ENCODE measurements at regions not wholly inside any gene's neighbourhood (a gene's known extent, or its start where the extent isn't known, plus 50 kb on each side); places are given as distances from the start of the nearest gene placed in this dataset.

DNA sequence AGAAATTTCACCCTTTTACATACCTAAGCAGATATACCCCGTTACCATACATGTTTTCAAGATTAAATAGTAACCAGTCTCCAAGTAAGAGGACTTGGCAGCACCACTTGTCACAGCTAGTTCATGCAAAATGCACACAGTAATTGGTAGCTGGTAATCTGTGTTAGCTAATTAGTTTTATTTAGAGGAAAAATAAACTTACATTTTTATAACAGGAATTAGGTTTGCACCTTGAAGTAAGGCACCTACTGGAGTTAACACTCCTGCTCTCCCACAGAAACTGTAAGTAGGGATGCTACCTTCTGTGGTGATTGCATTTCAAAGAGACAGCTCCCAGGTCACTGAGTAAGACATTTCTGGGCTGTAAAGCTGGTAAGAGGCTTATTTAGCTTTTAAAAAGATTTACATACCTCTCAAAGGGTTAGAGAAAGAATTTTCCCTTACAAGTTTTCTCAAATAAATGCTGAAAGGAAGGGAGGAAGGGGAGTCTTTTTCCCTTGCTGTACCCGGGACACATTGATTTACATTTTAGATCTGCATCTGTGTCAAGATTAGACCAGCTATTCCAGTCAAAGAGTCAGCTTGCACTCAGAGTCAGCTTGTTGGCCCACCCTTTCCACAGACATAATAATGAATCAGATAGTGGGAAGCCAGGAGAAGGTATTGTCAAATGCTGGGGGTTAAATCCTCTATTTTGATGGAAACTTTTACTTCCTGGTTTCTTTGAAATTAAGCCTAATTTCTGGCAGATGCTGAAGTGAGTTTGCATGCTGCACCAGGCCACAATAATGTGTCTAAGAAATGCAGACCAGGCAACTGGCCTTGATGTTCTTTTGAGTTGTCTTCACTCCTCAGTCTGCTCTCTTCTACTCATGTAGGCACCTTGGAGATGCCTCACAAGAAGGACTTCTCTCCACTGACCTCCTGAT lies 77.6 kb upstream of the CHD2 start (continued):
- TF ChIP-seq CBX5 (IDR thresholded peaks at IDR 0.05; ENCODE audit: low read depth) (no peak), MEF2A (IDR thresholded peaks at IDR 0.05; ENCODE audit: insufficient read depth, low read depth, low read length) (no peak), CEBPZ (IDR thresholded peaks at IDR 0.05; ENCODE audit: low read depth, low read length) (no peak)

GRCh38 chr15:92825985-92826384 lies 74.1 kb upstream of the CHD2 start:
- intact Hi-C loops (cut with micrococcal nuclease; ENCODE audit: unreplicated experiment) = no loop called here
- FAIRE-seq = no peak
- H3K36me3 ChIP-seq (ENCODE audit: control insufficient read depth in 2 of 2, insufficient read depth in 2 of 2, low read length in 1 of 2) = no peaks in the 10 kb centered on the region
- no peaks in the 10 kb centered on the region for H3K9me3 ChIP-seq (replicated peaks; ENCODE audit: control insufficient read depth, insufficient read depth, low read length)
- 94% methylated on average over 2 of the region's 2 CpGs for WGBS (ENCODE audit: insufficient coverage, insufficient replicate concordance, low lambda C conversion rate, missing lambda C conversion rate)
- no TSS peak for BruUV-seq (replicated peaks)
- H2AFZ ChIP-seq (ENCODE audit: control insufficient read depth, low read depth, low read length) = peak overlapping the region; percentile 37; the same call in 1 of the 2 replicates
- H3K4me3 ChIP-seq = no peak overlapping the region
- CTCF ChIA-PET = no interaction called here
- no peaks in the 10 kb centered on the region for H4K20me1 ChIP-seq (ENCODE audit: control insufficient read depth, insufficient read depth)
- DNase-seq (ENCODE audit: low read depth, low spot score) = no peak
- H3K4me1 ChIP-seq (ENCODE audit: control insufficient read depth, insufficient read depth, low read length) = peaks cover 26% of the 10 kb centered on the region
- H3K79me2 ChIP-seq (ENCODE audit: control insufficient read depth, insufficient read depth, low read length) = peaks cover 2% of the 10 kb centered on the region
- no peak overlapping the region for H3K4me2 ChIP-seq (ENCODE audit: control insufficient read depth, insufficient read depth)
- POLR2A ChIA-PET = interaction anchor here (0.6 to 1.1 kb wide), 2 partner anchors 9 to 82 kb away, joined by 3 to 6 read pairs; no protein-coding TSS in a partner anchor
- no peak overlapping the region for H3K27ac ChIP-seq (ENCODE audit: control insufficient read depth, insufficient read depth)
- no peaks in the 10 kb centered on the region for H3K27me3 ChIP-seq (replicated peaks in 1 of 2; ENCODE audit: control insufficient read depth in 2 of 2, insufficient read depth in 2 of 2, low read length in 1 of 2)
- H3K9ac ChIP-seq (ENCODE audit: control insufficient read depth, insufficient read depth, low read length) = no peak overlapping the region
- SMC1A ChIA-PET (ENCODE audit: uncharacterized antibody, unreplicated experiment) = no interaction called here
- no peak for TF ChIP-seq RAD21 (IDR thresholded peaks at IDR 0.05; ENCODE audit: insufficient read depth, low read depth, low read length)
- TF ChIP-seq SPI1 (IDR thresholded peaks at IDR 0.05; ENCODE audit: borderline replicate concordance, insufficient read depth, low read depth, low read length) = no peak
- no peak for TF ChIP-seq ZNF24 (IDR thresholded peaks at IDR 0.05)
- no peak for TF ChIP-seq JUND (IDR thresholded peaks at IDR 0.05; ENCODE audit: low read depth, low read length)
- no peak for TF ChIP-seq ESRRA (IDR thresholded peaks at IDR 0.05; ENCODE audit: low read length)
- TF ChIP-seq POLR2AphosphoS2 (IDR thresholded peaks at IDR 0.05; ENCODE audit: low read depth, low read length) = no peak
- TF ChIP-seq MEF2B (IDR thresholded peaks at IDR 0.05; ENCODE audit: partially characterized antibody, poor library complexity, severe bottlenecking) = no peak
- TF ChIP-seq, protein P1, sequence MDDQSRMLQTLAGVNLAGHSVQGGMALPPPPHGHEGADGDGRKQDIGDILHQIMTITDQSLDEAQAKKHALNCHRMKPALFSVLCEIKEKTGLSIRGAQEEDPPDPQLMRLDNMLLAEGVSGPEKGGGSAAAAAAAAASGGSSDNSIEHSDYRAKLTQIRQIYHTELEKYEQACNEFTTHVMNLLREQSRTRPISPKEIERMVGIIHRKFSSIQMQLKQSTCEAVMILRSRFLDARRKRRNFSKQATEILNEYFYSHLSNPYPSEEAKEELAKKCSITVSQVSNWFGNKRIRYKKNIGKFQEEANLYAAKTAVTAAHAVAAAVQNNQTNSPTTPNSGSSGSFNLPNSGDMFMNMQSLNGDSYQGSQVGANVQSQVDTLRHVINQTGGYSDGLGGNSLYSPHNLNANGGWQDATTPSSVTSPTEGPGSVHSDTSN (IDR thresholded peaks at IDR 0.05; ENCODE audit: insufficient replicate concordance, low read depth, low read length) = no peak
- ATAC-seq = no peak
- RAD21 ChIA-PET (ENCODE audit: unreplicated experiment) = interaction anchor here (1.0 kb wide), 2 partner anchors 15 to 20 kb away, joined by 3 read pairs; no protein-coding TSS in a partner anchor
- in situ Hi-C loops (cut with MboI) = no loop called here
